ENCODE measurements at regions not wholly inside any gene's neighbourhood (a gene's known extent, or its start where the extent isn't known, plus 50 kb on each side); places are given as distances from the start of the nearest gene placed in this dataset.
"Not testable (repeated sequence)": the region's sequence is repeated elsewhere in the genome, so short reads cannot be mapped to it uniquely, and the experiment has no call there.

DNA sequence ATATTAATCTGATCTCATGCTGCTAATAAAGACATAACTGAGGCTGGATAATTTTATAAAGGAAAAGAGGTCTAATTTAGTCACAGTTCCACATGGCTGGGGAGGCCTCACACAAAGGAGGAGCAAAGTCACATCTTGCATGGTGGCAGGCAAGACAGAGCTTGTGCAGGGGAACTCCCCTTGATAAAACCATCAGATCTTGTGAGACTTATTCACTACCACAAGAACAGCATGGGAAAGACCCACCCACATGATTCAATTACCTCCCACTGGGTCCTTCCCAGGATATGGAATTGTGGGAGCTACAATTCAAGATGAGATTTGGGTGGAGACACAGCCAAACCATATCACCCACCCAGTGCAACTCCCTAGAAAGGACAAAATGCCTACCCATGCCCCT is 613.8 kb upstream of the CDH11 start:
- TF ChIP-seq POLR2A (IDR thresholded peaks at IDR 0.05; ENCODE audit: low read depth); EP300 (IDR thresholded peaks at IDR 0.05): not testable (repeated sequence)
- TF ChIP-seq, protein P1, sequence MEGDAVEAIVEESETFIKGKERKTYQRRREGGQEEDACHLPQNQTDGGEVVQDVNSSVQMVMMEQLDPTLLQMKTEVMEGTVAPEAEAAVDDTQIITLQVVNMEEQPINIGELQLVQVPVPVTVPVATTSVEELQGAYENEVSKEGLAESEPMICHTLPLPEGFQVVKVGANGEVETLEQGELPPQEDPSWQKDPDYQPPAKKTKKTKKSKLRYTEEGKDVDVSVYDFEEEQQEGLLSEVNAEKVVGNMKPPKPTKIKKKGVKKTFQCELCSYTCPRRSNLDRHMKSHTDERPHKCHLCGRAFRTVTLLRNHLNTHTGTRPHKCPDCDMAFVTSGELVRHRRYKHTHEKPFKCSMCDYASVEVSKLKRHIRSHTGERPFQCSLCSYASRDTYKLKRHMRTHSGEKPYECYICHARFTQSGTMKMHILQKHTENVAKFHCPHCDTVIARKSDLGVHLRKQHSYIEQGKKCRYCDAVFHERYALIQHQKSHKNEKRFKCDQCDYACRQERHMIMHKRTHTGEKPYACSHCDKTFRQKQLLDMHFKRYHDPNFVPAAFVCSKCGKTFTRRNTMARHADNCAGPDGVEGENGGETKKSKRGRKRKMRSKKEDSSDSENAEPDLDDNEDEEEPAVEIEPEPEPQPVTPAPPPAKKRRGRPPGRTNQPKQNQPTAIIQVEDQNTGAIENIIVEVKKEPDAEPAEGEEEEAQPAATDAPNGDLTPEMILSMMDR (IDR thresholded peaks at IDR 0.05) = not testable (repeated sequence)
